ENCODE measurements at regions not wholly inside any gene's neighbourhood (a gene's known extent, or its start where the extent isn't known, plus 50 kb on each side); places are given as distances from the start of the nearest gene placed in this dataset.
"Not testable (repeated sequence)": the region's sequence is repeated elsewhere in the genome, so short reads cannot be mapped to it uniquely, and the experiment has no call there.

GRCh38 chr3:96478496-96478895 lies 335.9 kb upstream of the EPHA6 start:
- in situ Hi-C loops (cut with MboI; ENCODE audit: low pct_ligation_motif_present in 1 of 4, low pct_unique_long_range_greater_than_20kb in 1 of 4, low sequenced_read_pairs in 3 of 4): no loop called here
- Histone ChIP-seq H3K4me1 (no peaks in the 10 kb centered on the region), H3K9me3 (peaks cover 0 to 4% of the 10 kb centered on the region in 2 donors), H3K36me3 (no peaks in the 10 kb centered on the region), H3K27me3 (no peaks in the 10 kb centered on the region), H3K4me3 (no peak overlapping the region), H3K27ac (no peak overlapping the region)
- intact Hi-C loops (cut with DNase I; ENCODE audit: low total_unique reads): no loop called here
- DNase-seq: no peak
- no peak for TF ChIP-seq CTCF (IDR thresholded peaks at IDR 0.05)

DNA sequence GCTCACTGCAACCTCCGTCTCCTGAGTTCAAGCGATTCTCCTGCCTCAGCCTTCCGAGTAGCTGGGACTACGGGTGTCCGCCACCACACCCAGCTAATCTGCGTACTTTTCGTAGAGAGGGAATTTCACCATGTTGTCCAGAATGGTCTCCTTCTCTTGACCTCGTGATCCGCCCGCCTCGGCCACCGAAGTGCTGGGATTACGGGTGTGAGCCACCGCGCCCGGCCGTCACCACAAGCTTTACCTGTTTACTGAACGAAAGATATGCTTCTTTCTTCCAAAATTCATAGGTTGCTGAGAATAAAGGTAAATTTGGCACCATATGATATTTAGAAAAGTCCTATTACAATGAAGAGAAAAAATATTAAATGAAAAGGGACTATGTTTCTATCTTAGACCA lies 333.5 kb upstream of the EPHA6 start:
- no peak overlapping the region for H3K27ac ChIP-seq
- intact Hi-C loops (cut with DNase I; ENCODE audit: low total_unique reads) (no loop called here), in situ Hi-C loops (cut with MboI; ENCODE audit: low pct_ligation_motif_present in 1 of 4, low pct_unique_long_range_greater_than_20kb in 1 of 4, low sequenced_read_pairs in 3 of 4) (no loop called here)
- H3K36me3 ChIP-seq: no peaks in the 10 kb centered on the region
- TF ChIP-seq POLR2AphosphoS5 (IDR thresholded peaks at IDR 0.05): no peak
- TF ChIP-seq POLR2A (IDR thresholded peaks at IDR 0.05): no peak
- TF ChIP-seq EP300 (IDR thresholded peaks at IDR 0.05; ENCODE audit: low read depth): no peak
- no peak for TF ChIP-seq CTCF (IDR thresholded peaks at IDR 0.05)
- H3K4me3 ChIP-seq: no peak overlapping the region
- WGBS, 2 donors (ENCODE audit: low coverage in 1 of 2): 90 to 93% methylated on average over 5 to 18 of the region's 18 CpGs
- H3K27me3 ChIP-seq: no peaks in the 10 kb centered on the region
- H3K9me3 ChIP-seq: peaks cover 0 to 4% of the 10 kb centered on the region in 2 donors
- H3K4me1 ChIP-seq: no peaks in the 10 kb centered on the region
- DNase-seq: no peak

DNA sequence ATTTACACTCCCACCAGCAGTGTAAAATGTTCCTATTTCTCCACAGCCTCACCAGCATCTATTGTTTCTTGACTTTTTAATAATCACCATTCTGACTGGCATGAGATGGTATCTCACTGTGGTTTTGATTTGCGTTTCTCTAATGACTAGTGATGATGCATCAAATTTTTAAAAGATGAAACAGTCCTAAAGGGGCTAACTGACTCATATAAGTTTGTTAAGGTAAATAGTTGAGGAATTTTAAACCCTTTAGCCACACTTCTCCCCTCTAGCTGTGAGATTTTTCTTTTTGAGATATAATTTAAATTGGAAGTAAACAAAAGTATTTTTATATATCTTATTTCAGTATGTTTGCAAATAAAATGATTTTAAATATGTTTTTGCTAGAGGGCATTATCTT lies 331.2 kb upstream of the EPHA6 start:
- intact Hi-C loops (cut with DNase I; ENCODE audit: low total_unique reads); H3K4me3 ChIP-seq; H3K27me3 ChIP-seq; DNase-seq; H3K4me1 ChIP-seq; in situ Hi-C loops (cut with MboI; ENCODE audit: low pct_ligation_motif_present in 1 of 4, low pct_unique_long_range_greater_than_20kb in 1 of 4, low sequenced_read_pairs in 3 of 4); H3K27ac ChIP-seq; H3K36me3 ChIP-seq; H3K9me3 ChIP-seq: not testable (repeated sequence)
- WGBS, 2 donors (ENCODE audit: low coverage in 1 of 2): 86 to 94% methylated on average over 1 of the region's 1 CpG

- TF ChIP-seq EP300 (IDR thresholded peaks at IDR 0.05; ENCODE audit: low read depth): no peak
- TF ChIP-seq POLR2A (IDR thresholded peaks at IDR 0.05): no peak
- no peak for TF ChIP-seq POLR2AphosphoS5 (IDR thresholded peaks at IDR 0.05)
- no peak for TF ChIP-seq CTCF (IDR thresholded peaks at IDR 0.05)
- Histone ChIP-seq H3K27ac (no peak overlapping the region), H3K36me3 (no peaks in the 10 kb centered on the region), H3K9me3 (peaks cover 0 to 4% of the 10 kb centered on the region in 2 donors), H3K27me3 (no peaks in the 10 kb centered on the region), H3K4me1 (no peaks in the 10 kb centered on the region), H3K4me3 (no peak overlapping the region)
- in situ Hi-C loops (cut with MboI; ENCODE audit: low pct_ligation_motif_present in 1 of 4, low pct_unique_long_range_greater_than_20kb in 1 of 4, low sequenced_read_pairs in 3 of 4) (no loop called here), intact Hi-C loops (cut with DNase I; ENCODE audit: low total_unique reads) (no loop called here)
- DNase-seq: no peak
Observed at GRCh38 chr3:96483781-96484180, 330.6 kb upstream of the EPHA6 start.

GRCh38 chr3:96488708-96489107 lies 325.7 kb upstream of the EPHA6 start:
- TF ChIP-seq POLR2A (IDR thresholded peaks at IDR 0.05): no peak
- no peak for TF ChIP-seq CTCF (IDR thresholded peaks at IDR 0.05)
- no peak for TF ChIP-seq POLR2AphosphoS5 (IDR thresholded peaks at IDR 0.05)
- TF ChIP-seq EP300 (IDR thresholded peaks at IDR 0.05; ENCODE audit: low read depth): no peak
- intact Hi-C loops (cut with DNase I; ENCODE audit: low total_unique reads) (no loop called here), in situ Hi-C loops (cut with MboI; ENCODE audit: low pct_ligation_motif_present in 1 of 4, low pct_unique_long_range_greater_than_20kb in 1 of 4, low sequenced_read_pairs in 3 of 4) (no loop called here)
- H3K27ac ChIP-seq: no peak overlapping the region
- no peak for DNase-seq
- 75 to 85% methylated on average over 4 of the region's 4 CpGs for WGBS, 2 donors (ENCODE audit: low coverage in 1 of 2)
- H3K27me3 ChIP-seq: no peaks in the 10 kb centered on the region
- no peaks in the 10 kb centered on the region for H3K4me1 ChIP-seq
- no peaks in the 10 kb centered on the region for H3K9me3 ChIP-seq
- H3K36me3 ChIP-seq: no peaks in the 10 kb centered on the region
- H3K4me3 ChIP-seq: no peak overlapping the region

Data from transverse colon (tissue), 4 donors.